HCT116 (cell line): ENCODE measurements at regions not wholly inside any gene's neighbourhood (a gene's known extent, or its start where the extent isn't known, plus 50 kb on each side); places are given as distances from the start of the nearest gene placed in this dataset.

Source experiments
- ATAC-seq: fragments of 200-7000 bp; cut with Tn5 transposase; 2 replicates; pipeline ENCODE4 v1.9.1; 2020; ENCODE audit warnings: mild to moderate bottlenecking, moderate library complexity
- BruUV-seq: library from RNA; stranded (reverse); fragments of 400-500 nt; replicated peaks from 2 replicates; lab custom pipeline; 2021; lab: Mats Ljungman, UMichigan
- CTCF ChIA-PET: fragments of 300-600 bp; sonication (Branson Sonifier 250); formaldehyde crosslinking; loops from one replicate; lab custom pipeline; 2021; ENCODE audit warnings: antibody characterized with exemption; lab: Charles Lee
- POLR2A ChIA-PET: fragments of 300-600, 350-600 bp; sonication (Branson Sonifier 250); formaldehyde crosslinking; loops from one replicate; lab custom pipeline; 2021; ENCODE audit warnings: antibody characterized with exemption; lab: Charles Lee
- RAD21 ChIA-PET, 2 experiments: fragments of 300-600 bp; sonication (Branson Sonifier 250); formaldehyde crosslinking; loops; one replicate each; lab custom pipeline; 2023; ENCODE audit warnings: low total read pairs in 2 of 2; ENCODE audit not compliant: uncharacterized antibody in 2 of 2, unreplicated experiment in 2 of 2, low non-redundant PET in 1 of 2; lab: Charles Lee
- DNase-seq: peaks from one replicate; pipeline ENCODE4 v3.0.0-alpha.2; 2010; ENCODE audit warnings: low read depth, low spot score
- H2AFZ ChIP-seq: fragments of 200-600 bp; shearing (Covaris generic), sonication (generic); 2 replicates; pipeline ENCODE4 v1.6.1; 2017; ENCODE audit warnings: low read depth, mixed run types, mixed read lengths, antibody characterized with exemption, low read length; ENCODE audit not compliant: poor library complexity, severe bottlenecking
- H3K27ac ChIP-seq: 2 replicates; pipeline ENCODE4 v1.5.1; 2012; ENCODE audit warnings: low read depth, low read length
- H3K27me3 ChIP-seq: fragments of 200-600 bp; sonication (generic); 2 replicates; pipeline ENCODE4 v1.6.1; 2016; ENCODE audit warnings: mixed run types, low read length, mixed read lengths; ENCODE audit not compliant: insufficient read depth
- H3K36me3 ChIP-seq, 2 experiments: fragments of 200-500 bp in 1 of 2; fragments of 200-600 bp in 1 of 2; sonication (Bioruptor generic) in 1 of 2; sonication (generic) in 1 of 2; 2 replicates each; pipeline versions ENCODE4 v1.5.1 to v1.6.1; 2014 to 2016; ENCODE audit warnings: low read length in 2 of 2, inconsistent platforms in 1 of 2, mixed read lengths in 1 of 2, mixed run types in 1 of 2; ENCODE audit not compliant: insufficient read depth in 2 of 2, control insufficient read depth in 1 of 2
- H3K4me1 ChIP-seq, 2 experiments: fragments of 200-600 bp in 1 of 2; sonication (generic) in 1 of 2; 2 replicates each; pipeline versions ENCODE4 v1.5.1 to v1.6.1; 2012 to 2017; ENCODE audit warnings: low read length in 2 of 2, inconsistent platforms in 1 of 2, mild to moderate bottlenecking in 1 of 2, mixed read lengths in 1 of 2, mixed run types in 1 of 2, moderate library complexity in 1 of 2; ENCODE audit not compliant: insufficient read depth in 2 of 2, control insufficient read depth in 1 of 2
- H3K4me2 ChIP-seq: fragments of 200-600 bp; sonication (generic); 2 replicates; pipeline ENCODE4 v1.6.1; 2017; ENCODE audit warnings: mixed run types, low read length, mixed read lengths
- H3K4me3 ChIP-seq, 2 experiments: fragments of 200-600 bp in 1 of 2; sonication (generic) in 1 of 2; replicated peaks in 1 of 2; 2 replicates each; pipeline ENCODE4 v1.5.1; 2011 to 2016; ENCODE audit warnings: low read length in 2 of 2, control low read depth in 1 of 2, low read depth in 1 of 2, mild to moderate bottlenecking in 1 of 2, mixed read lengths in 1 of 2, mixed run types in 1 of 2
- H3K79me2 ChIP-seq: fragments of 200-600 bp; sonication (generic); 2 replicates; pipeline ENCODE4 v1.6.1; 2017; ENCODE audit warnings: mild to moderate bottlenecking, mixed run types, low read length, moderate library complexity, mixed read lengths; ENCODE audit not compliant: insufficient read depth
- H3K9ac ChIP-seq: fragments of 200-600 bp; sonication (generic); 2 replicates; pipeline ENCODE4 v1.6.1; 2016; ENCODE audit warnings: low read length, mixed read lengths
- H3K9me2 ChIP-seq: fragments of 200-600 bp; sonication (generic), shearing (Covaris generic); 2 replicates; pipeline ENCODE4 v1.6.1; 2017; ENCODE audit warnings: mixed run types, mild to moderate bottlenecking, moderate library complexity; ENCODE audit not compliant: insufficient read depth
- H3K9me3 ChIP-seq, 2 experiments: fragments of 200-500 bp in 1 of 2; fragments of 200-600 bp in 1 of 2; sonication (Bioruptor generic) in 1 of 2; sonication (generic) in 1 of 2; 2 replicates each; pipeline ENCODE4 v1.6.1; 2014 to 2017; ENCODE audit warnings: low read length in 2 of 2, mixed read lengths in 2 of 2, inconsistent platforms in 1 of 2, low read depth in 1 of 2, mild to moderate bottlenecking in 1 of 2, mixed run types in 1 of 2, moderate library complexity in 1 of 2; ENCODE audit not compliant: control insufficient read depth in 1 of 2, insufficient read depth in 1 of 2
- H4K20me1 ChIP-seq: fragments of 200-600 bp; sonication (generic), shearing (Covaris generic); 2 replicates; pipeline ENCODE4 v1.6.1; 2017; ENCODE audit warnings: mixed run types, mild to moderate bottlenecking, moderate library complexity; ENCODE audit not compliant: insufficient read depth
- CEBPB ChIP-seq: IDR thresholded peaks from 2 replicates; pipeline ENCODE4 v1.6.1; 2012; ENCODE audit warnings: low read depth
- CTCF ChIP-seq, 3 experiments: fragments of 200-600 bp in 1 of 3; sonication (generic) in 1 of 3; IDR thresholded peaks in 2 of 3; conservative IDR thresholded peaks in 1 of 3; 2 replicates each; pipeline ENCODE4 v1.5.1; 2012 to 2017; ENCODE audit warnings: low read depth in 2 of 3, low read length in 2 of 3, antibody characterized with exemption in 1 of 3, borderline replicate concordance in 1 of 3, control low read depth in 1 of 3, mild to moderate bottlenecking in 1 of 3, mixed read lengths in 1 of 3, mixed run types in 1 of 3, moderate library complexity in 1 of 3; ENCODE audit not compliant: insufficient read depth in 1 of 3
- EGR1 ChIP-seq: IDR thresholded peaks from 2 replicates; pipeline ENCODE4 v1.6.1; 2012; ENCODE audit warnings: low read depth
- FOSL1 ChIP-seq: IDR thresholded peaks from 2 replicates; pipeline ENCODE4 v1.6.1; 2012; ENCODE audit warnings: low read depth
- JUND ChIP-seq: IDR thresholded peaks from 2 replicates; pipeline ENCODE4 v1.6.1; 2012
- SP1 ChIP-seq: IDR thresholded peaks from 2 replicates; pipeline ENCODE4 v1.6.1; 2012; ENCODE audit warnings: low read depth
- SRF ChIP-seq: IDR thresholded peaks from 2 replicates; pipeline ENCODE4 v1.6.1; 2012; ENCODE audit warnings: low read depth
- YY1 ChIP-seq: IDR thresholded peaks from 2 replicates; pipeline ENCODE4 v1.6.1; 2011; ENCODE audit warnings: low read length, low read depth, moderate library complexity, mild to moderate bottlenecking; ENCODE audit not compliant: insufficient replicate concordance; ENCODE audit errors: extremely low read depth
- intact Hi-C: fragments of 100-400 bp; cut with micrococcal nuclease; formaldehyde crosslinking; loops from 2 replicates; pipeline ENCODE4 v1.10.0; 2022

DNA sequence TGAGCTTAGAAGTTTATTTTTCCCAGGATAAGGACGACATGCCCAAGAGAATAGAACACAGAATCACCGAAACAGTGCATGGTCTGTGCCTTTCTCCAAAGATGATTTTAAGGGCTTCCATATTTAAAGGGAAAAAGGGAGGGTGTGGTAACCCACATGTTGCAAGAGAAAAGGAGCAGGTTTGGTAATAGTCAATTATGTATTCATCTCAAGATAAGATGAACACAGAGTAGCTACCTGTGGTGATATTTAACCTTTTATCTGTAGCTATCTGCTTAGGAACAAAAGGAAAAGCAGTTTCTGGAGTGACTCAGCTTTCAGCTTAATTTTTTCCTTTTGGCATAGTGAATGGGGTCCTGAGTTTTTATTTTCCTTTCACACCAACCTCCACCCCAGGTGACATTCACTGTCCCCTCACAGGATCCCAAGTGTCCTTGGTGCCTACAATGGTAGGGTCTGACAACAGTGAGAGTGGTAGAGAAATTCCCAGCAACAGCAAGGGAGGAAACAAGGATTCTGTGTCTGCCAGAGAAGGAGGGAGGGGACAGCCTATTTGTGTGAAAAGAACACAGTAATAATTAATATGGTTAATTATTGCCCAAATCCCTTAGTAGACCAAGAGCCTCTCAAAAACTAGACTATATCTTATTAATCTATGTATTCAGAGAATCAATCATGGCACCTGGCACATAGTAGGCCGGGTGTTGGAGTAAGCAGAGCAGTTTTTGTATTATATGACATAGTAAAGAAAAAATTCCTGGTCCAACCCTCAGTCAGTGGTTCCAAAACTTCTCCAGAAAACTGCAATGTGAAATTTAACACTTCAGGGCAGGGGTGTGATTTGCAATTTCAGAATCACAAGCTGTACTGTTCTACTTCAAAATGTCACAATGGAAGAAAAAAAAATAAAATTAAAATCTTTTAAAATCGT, 154.5 kb downstream of the PHLDA1 start:
- POLR2A ChIA-PET, result interaction anchor here (0.8 to 2.1 kb wide), 9 partner anchors 9 to 77 kb away, joined by 3 to 11 read pairs (median 4); no protein-coding TSS in a partner anchor
- H3K9me2 ChIP-seq, result no peaks in the 10 kb centered on the region
- TF ChIP-seq EGR1, result no peak
- TF ChIP-seq FOSL1, result peak; percentile 19; the same call in 1 of the 2 replicates
- TF ChIP-seq SRF, result no peak
- no peak for TF ChIP-seq CTCF (IDR thresholded peaks at IDR 0.05 in 2 of 3, conservative IDR thresholded peaks at IDR 0.05 in 1 of 3; ENCODE audit: borderline replicate concordance in 1 of 3, insufficient read depth in 1 of 3, low read depth in 2 of 3, low read length in 2 of 3)
- TF ChIP-seq YY1, result no peak
- TF ChIP-seq SP1, result peak; percentile 32
- peak; percentile 20; the same call in 1 of the 2 replicates for TF ChIP-seq CEBPB
- peak; percentile 39; the same call in 1 of the 2 replicates for TF ChIP-seq JUND
- H3K4me1 ChIP-seq, result peaks cover 37 to 59% of the 10 kb centered on the region in 2 experiments
- intact Hi-C loops, result no loop called here
- H3K9ac ChIP-seq, result peak overlapping the region; percentile 66
- no peaks in the 10 kb centered on the region for H4K20me1 ChIP-seq
- no peaks in the 10 kb centered on the region for H3K79me2 ChIP-seq
- H3K36me3 ChIP-seq, result no peaks in the 10 kb centered on the region
- no peaks in the 10 kb centered on the region for H3K9me3 ChIP-seq
- no peak overlapping the region for H2AFZ ChIP-seq
- ATAC-seq (peak; percentile 28), DNase-seq (no peak)
- peak overlapping the region; percentile 67 for H3K4me2 ChIP-seq
- BruUV-seq, result no TSS peak
- H3K27me3 ChIP-seq, result no peaks in the 10 kb centered on the region
- CTCF ChIA-PET, result no interaction called here
- peak overlapping the region; percentile 99 for H3K27ac ChIP-seq
- no peak overlapping the region for H3K4me3 ChIP-seq
- RAD21 ChIA-PET, result no interaction called here
